ENCODE measurements at regions not wholly inside any gene's neighbourhood (a gene's known extent, or its start where the extent isn't known, plus 50 kb on each side); places are given as distances from the start of the nearest gene placed in this dataset.
A peak's percentile ranks its signal among the peaks of the same experiment; 100 is the strongest.
"Not testable (repeated sequence)": the region's sequence is repeated elsewhere in the genome, so short reads cannot be mapped to it uniquely, and the experiment has no call there.

GRCh38 chr5:110257971-110258370 is 468.5 kb downstream of the TMEM232 start:
- DNase-seq, result no peak

GRCh38 chr5:110258460-110259216 is 467.8 kb downstream of the TMEM232 start:
- no peak for DNase-seq

GRCh38 chr5:110262749-110263148 is 463.7 kb downstream of the TMEM232 start:
- DNase-seq, result no peak

- DNase-seq, result no peak
Observed at GRCh38 chr5:110264661-110265060, 461.8 kb downstream of the TMEM232 start.

- DNase-seq, result no peak
Observed at GRCh38 chr5:110265162-110265561, 461.3 kb downstream of the TMEM232 start.

- DNase-seq, result no peak
Observed at GRCh38 chr5:110267714-110268113, 458.8 kb downstream of the TMEM232 start.

GRCh38 chr5:110268283-110268682 is 458.2 kb downstream of the TMEM232 start:
- no peak for DNase-seq

GRCh38 chr5:110268985-110269384 is 457.5 kb downstream of the TMEM232 start:
- DNase-seq, result no peak

GRCh38 chr5:110269478-110270142 is 456.9 kb downstream of the TMEM232 start:
- no peak for DNase-seq

GRCh38 chr5:110275878-110276277 is 450.6 kb downstream of the TMEM232 start:
- no peak for DNase-seq

GRCh38 chr5:110278449-110278848 is 448.0 kb downstream of the TMEM232 start:
- not testable (repeated sequence) for DNase-seq

GRCh38 chr5:110284121-110284520 is 442.4 kb downstream of the TMEM232 start:
- DNase-seq, result not testable (repeated sequence)

- no peak for DNase-seq
Observed at GRCh38 chr5:110288766-110289511, 437.5 kb downstream of the TMEM232 start.

- DNase-seq, result no peak
Observed at GRCh38 chr5:110289512-110289810, 437.0 kb downstream of the TMEM232 start.

GRCh38 chr5:110290542-110290941 is 435.9 kb downstream of the TMEM232 start:
- no peak for DNase-seq

GRCh38 chr5:110294281-110294680 is 432.2 kb downstream of the TMEM232 start:
- no peak for DNase-seq

- DNase-seq, result no peak
Observed at GRCh38 chr5:110297152-110297670, 429.3 kb downstream of the TMEM232 start.

GRCh38 chr5:110304176-110304575 is 422.3 kb downstream of the TMEM232 start:
- no peak for DNase-seq

- DNase-seq, result no peak
Observed at GRCh38 chr5:110306650-110307049, 419.8 kb downstream of the TMEM232 start.

- no peak for DNase-seq
Observed at GRCh38 chr5:110309222-110309621, 417.2 kb downstream of the TMEM232 start.

GRCh38 chr5:110316566-110316965 is 409.9 kb downstream of the TMEM232 start:
- not testable (repeated sequence) for DNase-seq

- peak in 1 of 5 experiments; percentile 57 for DNase-seq
Observed at GRCh38 chr5:110321117-110321516, 405.4 kb downstream of the TMEM232 start.

GRCh38 chr5:110323357-110323756 is 403.1 kb downstream of the TMEM232 start:
- no peak for DNase-seq

- no peak for DNase-seq
Observed at GRCh38 chr5:110323832-110324231, 402.6 kb downstream of the TMEM232 start.

All from T-helper 2 cell (primary cell).